NT2/D1 (cell line): ENCODE measurements at regions not wholly inside any gene's neighbourhood (a gene's known extent, or its start where the extent isn't known, plus 50 kb on each side); places are given as distances from the start of the nearest gene placed in this dataset.

Experiments
- DNase-seq: peaks from one replicate; pipeline ENCODE4 v3.0.0-alpha.2; 2011; ENCODE audit warnings: low read depth, low spot score
- H3K27me3 ChIP-seq: 2 replicates; pipeline ENCODE4 v1.6.0; 2011; ENCODE audit warnings: mild to moderate bottlenecking; ENCODE audit not compliant: insufficient read length, insufficient read depth
- H3K36me3 ChIP-seq: 2 replicates; pipeline ENCODE4 v1.6.1; 2011; ENCODE audit warnings: mild to moderate bottlenecking, low read length, mixed read lengths; ENCODE audit not compliant: insufficient read depth, insufficient read length
- H3K4me1 ChIP-seq: 2 replicates; pipeline ENCODE4 v1.5.1; 2011; ENCODE audit not compliant: insufficient read depth, insufficient read length
- H3K4me3 ChIP-seq: 2 replicates; pipeline ENCODE4 v1.5.1; 2011; ENCODE audit warnings: low read depth; ENCODE audit not compliant: insufficient read length
- H3K9ac ChIP-seq: 2 replicates; pipeline ENCODE4 v1.6.0; 2011; ENCODE audit warnings: low read depth; ENCODE audit not compliant: insufficient read length
- H3K9me3 ChIP-seq: 2 replicates; pipeline ENCODE4 v1.5.1; 2011; ENCODE audit warnings: mild to moderate bottlenecking, low read length; ENCODE audit not compliant: insufficient read depth
- SUZ12 ChIP-seq: IDR thresholded peaks from 2 replicates; pipeline ENCODE4 v1.6.1; 2011; ENCODE audit not compliant: insufficient read length, insufficient read depth; ENCODE audit errors: extremely low read depth
- YY1 ChIP-seq: IDR thresholded peaks from 2 replicates; pipeline ENCODE4 v1.6.1; 2011; ENCODE audit not compliant: insufficient read length, insufficient read depth
- ZNF274 ChIP-seq: IDR thresholded peaks from 2 replicates; pipeline ENCODE4 v1.6.1; 2011; ENCODE audit warnings: mild to moderate bottlenecking, low read depth, low read length

- DNase-seq: no peak
- no peak overlapping the region for H3K9ac ChIP-seq
- no peak for TF ChIP-seq ZNF274
- no peak for TF ChIP-seq YY1
- no peak for TF ChIP-seq SUZ12
Measured at GRCh38 chr7:131061158-131061557, 266.5 kb upstream of the MKLN1 start.

GRCh38 chr7:131061818-131062217, 265.9 kb upstream of the MKLN1 start:
- peaks cover 16% of the 10 kb centered on the region for H3K9me3 ChIP-seq
- H3K4me3 ChIP-seq: no peak overlapping the region

More at GRCh38 chr7:131061158-131061557, 266.5 kb upstream of the MKLN1 start:
- H3K36me3 ChIP-seq: no peaks in the 10 kb centered on the region
- H3K4me3 ChIP-seq: no peak overlapping the region
- no peaks in the 10 kb centered on the region for H3K4me1 ChIP-seq
- H3K27me3 ChIP-seq: no peaks in the 10 kb centered on the region
- peaks cover 16% of the 10 kb centered on the region for H3K9me3 ChIP-seq

GRCh38 chr7:131066635-131067034, 261.0 kb upstream of the MKLN1 start:
- TF ChIP-seq SUZ12: no peak
- no peak for TF ChIP-seq YY1
- TF ChIP-seq ZNF274: no peak
- Histone ChIP-seq H3K9me3 (no peaks in the 10 kb centered on the region), H3K9ac (no peak overlapping the region), H3K36me3 (no peaks in the 10 kb centered on the region), H3K4me3 (no peak overlapping the region), H3K27me3 (no peaks in the 10 kb centered on the region), H3K4me1 (no peaks in the 10 kb centered on the region)
- DNase-seq: no peak

More at GRCh38 chr7:131061818-131062217, 265.9 kb upstream of the MKLN1 start:
- H3K36me3 ChIP-seq: no peaks in the 10 kb centered on the region
- DNase-seq: no peak
- H3K27me3 ChIP-seq: no peaks in the 10 kb centered on the region
- no peak for TF ChIP-seq ZNF274
- no peak for TF ChIP-seq SUZ12
- no peak overlapping the region for H3K9ac ChIP-seq
- H3K4me1 ChIP-seq: no peaks in the 10 kb centered on the region

GRCh38 chr7:131067220-131067619, 260.5 kb upstream of the MKLN1 start:
- no peak for DNase-seq
- Histone ChIP-seq H3K36me3 (no peaks in the 10 kb centered on the region), H3K27me3 (no peaks in the 10 kb centered on the region), H3K4me1 (no peaks in the 10 kb centered on the region), H3K9ac (no peak overlapping the region), H3K9me3 (no peaks in the 10 kb centered on the region), H3K4me3 (no peak overlapping the region)
- TF ChIP-seq ZNF274 (no peak), YY1 (no peak), SUZ12 (no peak)

- H3K9me3 ChIP-seq: peaks cover 9% of the 10 kb centered on the region; the same call in 1 of the 2 replicates
- no peak overlapping the region for H3K9ac ChIP-seq
- no peak overlapping the region for H3K4me3 ChIP-seq
- H3K27me3 ChIP-seq: no peaks in the 10 kb centered on the region
- no peaks in the 10 kb centered on the region for H3K36me3 ChIP-seq
- DNase-seq: no peak
- H3K4me1 ChIP-seq: no peaks in the 10 kb centered on the region
- TF ChIP-seq ZNF274 (no peak), SUZ12 (no peak), YY1 (no peak)
Measured at GRCh38 chr7:131068604-131069021, 259.1 kb upstream of the MKLN1 start.

GRCh38 chr7:131071786-131072504, 255.7 kb upstream of the MKLN1 start:
- DNase-seq: no peak
- Histone ChIP-seq H3K9ac (no peak overlapping the region), H3K4me1 (no peaks in the 10 kb centered on the region), H3K4me3 (no peak overlapping the region), H3K36me3 (no peaks in the 10 kb centered on the region), H3K27me3 (no peaks in the 10 kb centered on the region), H3K9me3 (peaks cover 9% of the 10 kb centered on the region; the same call in 1 of the 2 replicates)
- TF ChIP-seq ZNF274 (no peak), YY1 (no peak), SUZ12 (no peak)

- peaks cover 9% of the 10 kb centered on the region; the same call in 1 of the 2 replicates for H3K9me3 ChIP-seq
- DNase-seq: no peak
- H3K4me3 ChIP-seq: no peak overlapping the region
- no peaks in the 10 kb centered on the region for H3K27me3 ChIP-seq
- H3K4me1 ChIP-seq: no peaks in the 10 kb centered on the region
- TF ChIP-seq ZNF274 (no peak), SUZ12 (no peak), YY1 (no peak)
- no peaks in the 10 kb centered on the region for H3K36me3 ChIP-seq
- H3K9ac ChIP-seq: no peak overlapping the region
Measured at GRCh38 chr7:131072505-131073091, 255.1 kb upstream of the MKLN1 start.
